HG03469 (cell line): ENCODE measurements at regions not wholly inside any gene's neighbourhood (a gene's known extent, or its start where the extent isn't known, plus 50 kb on each side); places are given as distances from the start of the nearest gene placed in this dataset.

ENCODE experiments used
- ATAC-seq: cut with Tn5 transposase; IDR thresholded peaks from one replicate; pipeline ENCODE4 v1.9.1; 2021; ENCODE audit warnings: mild to moderate bottlenecking, moderate library complexity, moderate number of reproducible peaks; ENCODE audit not compliant: unreplicated experiment

GRCh38 chr18:24773101-24773500 is 312.7 kb downstream of the HRH4 start:
- ATAC-seq = no peak

GRCh38 chr18:24776019-24776418 is 315.6 kb downstream of the HRH4 start:
- no peak for ATAC-seq

- no peak for ATAC-seq
Measured at GRCh38 chr18:24778810-24779418, 318.5 kb downstream of the HRH4 start.

GRCh38 chr18:24782566-24782965 is 322.1 kb downstream of the HRH4 start:
- no peak for ATAC-seq

GRCh38 chr18:24785019-24785418 is 324.6 kb downstream of the HRH4 start:
- ATAC-seq = no peak

GRCh38 chr18:24786027-24786426 is 325.6 kb downstream of the HRH4 start:
- ATAC-seq = no peak

GRCh38 chr18:24790347-24790746 is 329.9 kb downstream of the HRH4 start:
- ATAC-seq = no peak

GRCh38 chr18:24791751-24792545 is 331.5 kb downstream of the HRH4 start:
- no peak for ATAC-seq

- no peak for ATAC-seq
Measured at GRCh38 chr18:24793742-24794141, 333.3 kb downstream of the HRH4 start.

GRCh38 chr18:24795129-24795528 is 334.7 kb downstream of the HRH4 start:
- no peak for ATAC-seq

- ATAC-seq = no peak
Measured at GRCh38 chr18:24797981-24798380, 337.5 kb downstream of the HRH4 start.

- no peak for ATAC-seq
Measured at GRCh38 chr18:24799176-24799575, 338.7 kb downstream of the HRH4 start.

- no peak for ATAC-seq
Measured at GRCh38 chr18:24799720-24800119, 339.3 kb downstream of the HRH4 start.

- no peak for ATAC-seq
Measured at GRCh38 chr18:24801001-24801400, 340.6 kb downstream of the HRH4 start.

- ATAC-seq = no peak
Measured at GRCh38 chr18:24802456-24802855, 342.0 kb downstream of the HRH4 start.

GRCh38 chr18:24805156-24805555 is 344.7 kb downstream of the HRH4 start:
- no peak for ATAC-seq

GRCh38 chr18:24809173-24809950 is 348.9 kb downstream of the HRH4 start:
- no peak for ATAC-seq

GRCh38 chr18:24810561-24811305 is 350.3 kb downstream of the HRH4 start:
- no peak for ATAC-seq

- no peak for ATAC-seq
Measured at GRCh38 chr18:24811950-24812681, 351.7 kb downstream of the HRH4 start.

GRCh38 chr18:24814521-24814920 is 354.1 kb downstream of the HRH4 start:
- no peak for ATAC-seq
